NCI-H2107 treated with DMSO at 0.1 percent for 48 hours (cell line): ENCODE measurements at regions not wholly inside any gene's neighbourhood (a gene's known extent, or its start where the extent isn't known, plus 50 kb on each side); places are given as distances from the start of the nearest gene placed in this dataset.

ENCODE experiments used
- DNase-seq: peaks from one replicate; lab custom pipeline; 2025; ENCODE audit not compliant: unreplicated experiment; lab: John Stamatoyannopoulos, UW

DNA sequence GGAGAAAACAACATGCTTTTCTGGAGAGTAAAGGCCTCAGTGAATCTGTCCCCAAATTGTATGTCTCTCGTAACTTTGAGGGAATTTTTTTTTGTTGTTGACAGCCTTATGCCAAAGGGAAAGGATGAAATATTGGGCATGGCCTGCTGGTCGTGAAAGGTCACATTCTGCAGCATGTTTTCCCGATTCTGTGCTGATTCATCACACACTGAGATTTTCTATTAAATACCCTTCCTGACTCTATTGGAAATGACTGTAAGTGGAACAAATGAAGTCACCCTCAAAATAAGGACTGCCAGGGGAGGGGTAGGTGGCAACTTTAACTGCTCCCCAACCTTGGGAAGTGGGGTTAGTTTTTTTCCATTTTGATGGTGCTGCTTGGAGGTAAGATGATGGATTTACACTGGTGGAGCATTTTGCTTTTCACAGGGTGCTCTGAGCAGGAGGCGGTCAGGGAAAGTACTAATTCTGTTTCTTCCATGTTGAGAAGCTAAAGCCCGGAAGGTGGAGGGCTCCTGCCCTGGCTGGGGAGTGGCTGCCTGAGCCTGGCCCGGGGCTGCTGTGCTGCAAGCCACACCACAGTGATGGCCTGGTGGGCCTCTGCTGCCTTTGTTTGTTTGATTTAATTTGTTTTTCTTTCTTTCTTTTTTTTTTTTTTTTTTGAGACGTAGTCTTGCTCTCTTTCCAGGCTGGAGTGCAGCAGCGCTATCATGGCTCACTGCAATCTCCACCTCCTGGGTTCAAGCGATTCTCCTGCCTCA lies 116.8 kb upstream of the SPATA13 start:
- no peak for DNase-seq

DNA sequence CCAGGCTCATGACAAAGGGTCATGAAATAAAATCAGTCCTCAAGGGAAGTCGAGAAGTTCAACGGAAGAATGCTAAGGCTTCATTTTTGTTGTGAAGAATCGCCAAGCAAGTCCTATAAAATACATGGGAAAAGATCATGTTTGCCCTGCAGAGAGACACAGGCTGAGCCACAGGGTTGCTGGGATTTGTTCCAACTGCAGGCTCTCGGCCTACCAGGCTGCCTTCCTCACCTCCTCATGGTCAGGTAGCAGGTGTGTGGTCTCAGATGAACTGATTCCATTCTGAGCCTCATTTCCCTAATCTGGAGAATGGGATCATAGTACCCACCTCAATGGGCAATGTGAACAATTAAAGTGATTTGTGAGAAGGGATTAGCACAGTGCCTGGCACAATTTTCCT lies 114.9 kb upstream of the SPATA13 start:
- DNase-seq = no peak

DNA sequence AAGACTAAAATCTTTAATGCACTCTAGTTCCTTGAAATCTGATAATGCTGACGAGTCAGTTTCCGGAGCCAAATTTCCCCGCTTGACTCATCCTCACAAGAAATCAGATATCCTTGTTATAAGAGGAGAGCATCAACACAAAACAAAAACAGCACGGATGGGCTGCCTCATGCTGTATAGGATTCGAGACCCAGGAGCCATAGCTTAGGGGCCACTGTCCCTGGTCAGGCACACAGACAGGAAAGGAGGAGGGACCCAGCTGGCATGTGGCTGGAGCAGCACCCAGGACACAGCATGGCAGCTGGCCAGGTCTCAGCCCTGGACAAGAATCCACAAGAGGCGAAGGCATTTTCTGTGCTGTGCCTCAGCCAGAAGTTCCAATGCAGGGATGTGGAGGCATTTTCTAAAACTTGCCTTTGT lies 110.2 kb upstream of the SPATA13 start:
- no peak for DNase-seq

DNA sequence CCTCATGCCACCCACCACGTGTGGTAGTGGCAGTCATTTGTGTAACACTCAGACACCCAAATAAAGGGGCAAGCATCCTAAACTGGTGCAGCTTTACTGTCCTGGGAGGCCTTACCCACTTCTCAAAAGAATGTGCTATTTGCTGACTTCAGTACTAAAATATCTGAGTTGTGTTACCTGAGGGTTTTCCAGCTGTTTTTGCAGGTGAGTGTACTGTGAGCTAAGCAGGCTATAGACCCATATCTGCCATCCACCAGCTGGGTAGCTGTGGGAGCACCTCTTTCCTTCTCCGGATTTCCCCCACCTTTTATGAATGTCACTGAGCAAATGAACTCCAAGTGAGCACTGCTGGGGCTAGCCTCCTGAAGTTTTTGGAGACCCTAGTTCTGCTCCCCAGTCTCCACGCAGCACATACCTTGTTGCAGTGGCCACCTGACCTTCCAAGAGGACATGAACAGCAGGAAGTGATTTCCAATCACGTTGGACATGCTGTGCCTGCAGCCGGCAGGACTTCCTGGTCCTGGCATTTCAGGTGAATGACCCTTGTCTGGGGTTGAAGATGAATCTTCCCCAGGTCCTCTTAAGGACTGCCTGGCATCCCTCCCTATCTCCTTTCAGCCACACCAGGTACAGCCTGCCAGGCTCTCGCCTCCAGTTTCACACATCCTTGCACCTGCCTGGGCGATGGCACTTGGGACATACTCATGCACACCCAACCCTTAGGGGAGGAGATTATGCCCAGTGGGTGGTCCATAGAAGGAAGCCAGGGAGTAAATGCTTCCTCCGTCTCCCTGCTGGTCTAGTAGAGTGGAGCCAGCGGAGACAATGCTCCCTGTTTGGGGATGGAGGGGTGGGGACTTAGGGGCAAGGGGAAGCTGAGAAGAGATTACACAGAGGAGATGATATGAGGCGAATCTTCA lies 109.5 kb upstream of the SPATA13 start:
- DNase-seq = peak; percentile 4

DNA sequence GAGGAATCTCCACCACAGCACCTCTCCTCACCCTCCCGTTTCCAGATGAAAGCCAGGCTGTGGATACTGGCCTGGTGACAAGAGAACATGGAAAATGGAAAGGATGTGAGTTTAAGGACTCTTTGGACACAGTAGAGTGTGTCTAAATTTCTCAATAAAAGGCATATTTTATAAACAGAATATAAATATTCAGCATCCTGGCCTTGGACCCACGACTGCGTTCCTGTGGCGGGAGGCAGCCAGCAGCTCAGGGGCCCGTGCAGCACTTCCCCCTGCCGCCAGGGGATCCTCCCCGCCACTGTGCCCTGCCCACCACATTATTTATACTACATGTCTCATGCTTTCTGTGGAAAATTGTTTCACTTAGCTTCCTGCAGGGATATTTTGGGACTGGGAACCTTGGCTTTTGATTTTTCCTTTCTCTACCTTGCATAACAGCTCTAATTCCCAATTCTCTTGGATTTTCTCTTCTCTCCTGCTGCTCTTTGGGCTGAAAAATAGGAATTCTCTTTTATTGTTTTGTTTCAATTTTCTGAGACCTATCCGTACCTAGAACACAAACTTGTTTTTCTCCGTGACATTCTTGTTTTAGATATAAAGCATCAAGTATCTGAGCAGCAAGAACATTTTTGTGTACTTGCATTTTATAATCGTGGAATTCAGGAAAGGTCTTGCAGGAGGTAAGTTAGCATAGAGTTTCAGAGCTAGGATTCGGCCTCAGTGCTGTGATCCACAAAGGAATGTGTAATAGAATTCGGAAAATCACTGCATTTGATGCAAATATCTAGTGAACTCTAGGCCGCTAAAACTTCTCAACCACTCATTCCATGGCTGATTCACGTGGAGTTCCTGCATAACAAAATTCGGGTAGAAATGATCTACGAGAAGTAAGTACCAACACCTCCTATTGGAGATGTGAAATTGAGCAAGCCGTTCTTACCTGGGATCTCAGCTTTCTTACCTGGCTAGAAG lies 107.7 kb upstream of the SPATA13 start:
- no peak for DNase-seq

DNA sequence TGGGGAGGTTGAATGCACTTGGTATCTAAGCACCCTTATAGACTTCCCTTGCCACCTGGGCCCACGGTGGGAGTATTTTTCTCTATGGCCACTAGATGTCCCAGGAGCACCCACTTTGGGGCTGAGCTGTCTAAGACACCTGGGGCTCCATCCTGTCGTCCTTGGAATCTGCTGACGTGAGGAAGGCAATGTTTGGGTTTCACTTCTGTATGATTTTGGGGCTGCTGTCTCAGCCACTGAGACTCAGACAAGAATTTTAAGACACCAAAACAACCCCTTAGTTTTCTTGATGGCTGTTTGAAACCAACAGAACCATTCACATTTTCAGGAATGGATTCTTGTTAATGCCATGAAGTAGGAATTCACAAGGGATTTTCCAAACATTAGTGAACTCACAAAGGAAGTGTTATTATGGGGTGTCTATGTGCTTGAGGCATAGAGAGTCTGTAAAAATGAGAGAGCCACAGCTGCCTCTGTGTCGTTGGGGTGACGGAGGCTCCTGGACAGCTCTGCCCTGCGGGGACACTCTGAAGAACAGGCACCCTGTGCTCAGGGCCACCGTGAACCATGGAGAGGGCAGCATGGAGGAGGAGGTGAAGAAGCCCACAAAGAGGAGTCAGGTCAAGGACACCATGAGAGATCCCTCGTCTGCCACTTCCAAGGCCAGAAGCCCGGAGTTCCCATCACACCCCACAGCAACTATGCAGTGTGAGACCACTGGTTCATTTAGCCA lies 106.8 kb upstream of the SPATA13 start:
- peak; percentile 33 for DNase-seq

DNA sequence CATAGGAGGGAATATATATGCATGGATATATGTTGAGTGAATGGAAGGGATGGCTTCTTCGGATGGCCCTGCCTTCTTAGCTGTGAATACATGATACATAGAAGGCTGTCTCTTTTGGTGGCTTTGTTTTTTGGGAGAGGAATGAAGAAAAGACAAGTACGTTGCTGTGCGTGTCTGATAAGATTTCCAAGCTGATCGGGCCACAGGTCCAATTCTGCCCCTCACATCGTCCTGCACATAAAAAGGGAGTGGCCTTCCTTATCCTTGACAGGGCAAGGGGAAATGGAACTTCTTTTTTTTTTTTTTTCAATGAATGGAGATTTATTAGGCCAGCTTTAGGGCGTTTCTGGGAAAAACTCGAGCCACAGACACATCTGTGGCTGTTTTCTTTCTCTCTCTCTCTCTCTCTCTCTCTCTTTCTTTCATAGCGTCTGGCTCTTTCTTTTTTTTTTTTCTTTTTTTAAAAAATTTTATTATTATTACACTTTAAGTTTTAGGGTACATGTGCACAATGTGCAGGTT lies 103.8 kb upstream of the SPATA13 start:
- no peak for DNase-seq

DNA sequence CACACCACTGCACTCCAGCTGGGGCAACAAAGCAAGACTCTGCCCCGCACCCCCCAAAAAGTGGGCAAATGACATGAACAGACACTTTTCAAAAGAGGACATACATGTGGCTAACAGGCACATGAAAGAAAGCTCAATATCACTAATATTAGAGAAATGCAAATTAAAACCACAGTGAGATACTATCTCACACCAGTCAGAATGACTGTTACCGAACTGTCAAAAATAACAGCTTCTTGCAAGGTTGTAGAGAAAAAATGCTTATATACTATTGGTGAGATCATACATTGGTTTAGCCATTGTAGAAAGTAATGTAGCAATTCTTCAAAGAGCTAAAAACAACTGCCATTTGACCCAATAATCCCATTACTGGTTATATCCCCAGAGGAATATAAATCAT lies 99.5 kb upstream of the SPATA13 start:
- DNase-seq = no peak

DNA sequence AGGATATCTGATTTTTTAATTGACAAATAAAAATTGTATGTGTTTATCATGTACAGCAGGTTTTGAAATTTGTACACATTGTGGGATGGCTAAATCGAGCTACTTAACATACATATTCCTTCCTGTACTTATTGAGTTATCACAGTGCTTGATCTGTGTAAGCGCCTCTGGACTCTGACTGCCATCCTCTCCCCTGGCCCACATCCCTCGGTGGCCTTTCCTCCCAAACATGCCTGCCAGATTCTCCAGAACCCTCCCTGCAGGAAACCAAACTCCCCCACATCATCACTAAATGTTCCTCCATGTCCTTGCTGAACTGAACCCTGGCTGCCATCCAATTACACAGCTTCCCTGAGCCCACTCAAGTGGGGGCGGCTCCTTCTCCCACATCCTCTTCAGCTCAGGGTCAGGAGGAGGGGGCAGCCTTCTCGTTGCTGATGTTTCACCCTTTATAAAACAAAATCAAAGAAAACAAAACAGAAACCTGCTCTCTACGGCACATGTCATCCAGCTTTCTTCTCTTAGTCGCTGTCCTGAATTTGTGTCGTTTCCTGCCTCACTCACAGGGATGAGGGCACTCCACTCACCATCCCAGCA lies 97.1 kb upstream of the SPATA13 start:
- DNase-seq = no peak

DNA sequence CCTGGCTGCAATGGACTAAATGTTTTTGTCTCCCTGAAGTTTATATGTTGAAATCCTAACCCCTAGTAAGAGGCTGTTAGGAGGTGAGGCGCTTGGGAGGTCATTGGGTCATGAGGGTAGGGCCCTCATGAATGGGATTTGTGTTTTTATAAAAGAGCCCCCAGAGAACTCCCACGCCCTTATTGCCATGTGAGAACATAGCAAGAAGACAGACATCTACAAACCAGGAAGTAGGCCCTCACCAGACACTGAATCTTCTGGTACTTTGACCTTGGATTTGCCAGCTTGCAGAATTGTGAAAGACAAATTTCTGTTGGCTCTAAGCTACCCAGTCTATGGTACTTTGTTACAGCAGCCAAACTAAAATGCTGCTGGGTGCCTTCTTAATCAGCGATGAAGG lies 96.1 kb upstream of the SPATA13 start:
- no peak for DNase-seq

DNA sequence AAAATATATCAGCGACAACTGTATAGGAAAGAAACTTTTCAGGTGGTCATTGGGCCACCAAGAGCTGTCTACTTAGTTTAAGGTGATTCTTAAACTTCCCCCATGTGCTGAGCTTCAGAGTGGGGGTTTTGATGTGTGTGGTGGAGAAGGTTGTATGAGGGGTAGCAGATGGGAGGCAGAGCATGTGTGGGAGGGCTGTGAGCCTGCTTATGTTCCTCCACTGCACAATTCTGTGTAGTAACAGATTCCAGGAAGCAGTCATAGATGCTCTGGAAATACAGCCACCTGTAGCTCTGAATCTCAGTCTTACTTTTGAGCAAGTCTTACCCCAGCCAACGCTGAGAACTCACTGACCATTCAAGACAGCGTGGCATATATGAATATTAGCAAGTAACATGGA lies 95.3 kb upstream of the SPATA13 start:
- DNase-seq = no peak

DNA sequence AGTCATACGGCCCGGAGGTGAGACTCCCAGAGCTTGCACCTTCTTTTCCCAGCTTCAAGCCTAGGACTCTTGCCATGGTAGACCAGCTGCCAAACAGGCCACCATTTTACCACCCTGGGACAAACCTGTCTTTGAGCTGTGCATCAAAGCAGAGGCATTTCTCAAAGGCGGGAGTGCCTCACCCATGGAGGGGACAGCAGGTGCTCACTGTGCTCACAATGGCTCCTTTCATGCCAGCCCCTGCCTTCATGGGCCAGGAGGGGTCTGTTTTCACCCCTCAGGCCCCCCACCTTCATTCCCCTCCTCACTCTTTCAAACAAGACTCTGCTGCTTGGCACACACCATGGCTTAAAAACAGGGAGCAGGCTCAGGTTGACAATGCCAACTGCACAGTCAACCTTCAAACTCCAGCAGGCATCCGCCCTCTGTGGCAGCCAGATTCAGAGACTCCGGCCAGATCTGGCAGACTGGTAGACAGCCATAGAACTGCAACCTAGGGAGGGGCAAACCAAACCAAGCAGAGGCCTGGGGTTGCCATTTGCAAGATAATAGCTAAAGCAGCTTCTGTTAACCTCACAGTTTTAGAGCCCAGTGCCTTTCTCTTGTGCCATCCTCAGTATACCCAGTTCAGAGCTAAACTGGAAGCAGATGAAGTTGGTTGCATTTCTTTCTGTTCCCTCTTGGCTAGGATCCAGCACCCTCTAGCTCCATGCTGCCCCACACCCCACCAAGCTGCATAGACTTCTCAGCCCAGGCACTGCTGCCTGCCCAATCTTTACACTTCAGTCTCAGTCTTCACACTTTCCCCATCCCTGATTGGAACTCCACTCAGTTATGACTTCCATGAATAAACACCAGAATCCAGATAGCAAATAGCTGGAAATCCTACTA lies 93.9 kb upstream of the SPATA13 start:
- DNase-seq = no peak

DNA sequence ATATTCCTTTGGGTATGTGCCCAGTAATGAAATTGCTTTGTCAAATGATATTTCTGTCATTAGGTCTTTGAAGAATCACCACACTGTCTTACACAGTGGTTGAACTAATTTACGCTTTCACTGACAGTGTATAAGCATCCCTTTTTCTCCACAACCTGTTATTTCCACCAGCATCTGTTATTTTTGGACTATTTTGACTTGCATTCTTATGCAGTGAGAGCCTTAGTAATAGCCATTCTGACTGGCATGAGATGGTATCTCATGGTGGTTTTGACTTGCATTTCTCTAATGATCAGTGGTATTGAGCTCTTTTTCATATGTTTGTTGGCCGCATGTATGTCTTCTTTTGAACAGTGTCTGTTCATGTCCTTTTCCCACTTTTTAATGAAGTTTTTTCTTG lies 92.0 kb upstream of the SPATA13 start:
- no peak for DNase-seq

DNA sequence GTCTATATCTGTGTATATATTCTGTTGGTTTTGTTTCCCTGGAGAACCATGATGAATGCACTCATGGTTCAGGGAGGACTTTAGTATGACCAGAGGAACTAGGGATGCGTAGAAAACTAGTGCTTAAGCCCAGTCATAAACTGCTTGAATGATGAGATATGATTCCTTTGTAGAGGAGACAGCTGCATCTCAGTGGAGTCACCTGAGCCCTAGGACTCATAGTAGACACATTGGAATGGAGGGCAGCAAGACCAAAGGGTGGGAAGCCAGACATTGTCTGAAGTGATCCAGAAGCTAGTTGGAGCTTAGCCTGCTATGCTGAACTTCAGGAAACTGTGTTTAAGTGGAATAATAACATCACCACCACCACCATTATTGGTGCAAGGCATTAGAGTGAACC lies 89.5 kb upstream of the SPATA13 start:
- no peak for DNase-seq

DNA sequence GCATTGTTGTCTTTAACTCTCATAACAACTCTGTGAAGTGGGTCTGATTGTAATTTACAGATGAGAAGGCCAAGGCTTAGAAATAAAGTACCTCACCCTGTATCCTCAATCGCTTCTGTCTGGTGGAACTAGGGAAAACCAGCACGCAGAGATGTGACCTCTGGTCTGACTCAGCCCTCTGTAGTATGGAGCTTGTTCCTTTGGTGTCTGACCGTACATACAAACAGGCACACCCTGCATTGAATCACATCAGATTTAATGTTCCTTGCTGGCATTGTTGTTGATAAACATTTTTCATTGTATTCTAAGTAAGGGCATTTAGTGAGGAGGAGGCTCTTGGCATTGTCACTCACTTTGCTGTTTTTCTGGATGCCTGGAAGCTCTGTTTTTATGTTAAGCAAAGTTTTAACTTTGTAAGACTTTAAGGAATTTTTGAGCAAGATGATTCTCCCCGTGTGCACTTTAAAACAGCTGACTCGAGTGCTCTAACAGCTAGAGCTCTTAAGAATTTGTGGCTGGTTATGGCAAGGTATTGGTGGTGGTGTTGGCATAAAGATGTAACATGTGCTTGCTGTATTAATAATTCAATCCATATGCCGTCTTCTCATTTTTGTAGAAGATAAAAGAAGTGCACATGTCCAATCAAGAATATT lies 89.0 kb upstream of the SPATA13 start:
- DNase-seq = no peak

DNA sequence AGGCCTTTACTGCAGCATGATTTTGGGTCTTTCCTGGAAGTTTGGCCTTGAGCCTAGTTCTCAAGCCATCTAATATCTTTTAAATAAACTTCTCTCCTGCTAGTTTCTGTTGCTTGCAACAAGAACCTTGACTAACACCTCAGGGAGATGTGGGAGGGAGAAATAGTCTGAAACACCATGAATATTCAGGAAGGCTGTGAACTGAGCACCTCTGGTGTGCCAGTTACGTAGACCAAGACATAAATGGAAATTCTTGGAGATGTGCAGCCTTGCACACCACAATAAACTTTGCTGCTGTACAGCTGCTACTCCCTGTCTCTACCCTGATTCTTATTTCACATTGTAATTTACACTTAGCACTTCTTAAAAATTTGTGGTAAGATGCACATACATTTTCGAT lies 86.9 kb upstream of the SPATA13 start:
- DNase-seq = no peak

DNA sequence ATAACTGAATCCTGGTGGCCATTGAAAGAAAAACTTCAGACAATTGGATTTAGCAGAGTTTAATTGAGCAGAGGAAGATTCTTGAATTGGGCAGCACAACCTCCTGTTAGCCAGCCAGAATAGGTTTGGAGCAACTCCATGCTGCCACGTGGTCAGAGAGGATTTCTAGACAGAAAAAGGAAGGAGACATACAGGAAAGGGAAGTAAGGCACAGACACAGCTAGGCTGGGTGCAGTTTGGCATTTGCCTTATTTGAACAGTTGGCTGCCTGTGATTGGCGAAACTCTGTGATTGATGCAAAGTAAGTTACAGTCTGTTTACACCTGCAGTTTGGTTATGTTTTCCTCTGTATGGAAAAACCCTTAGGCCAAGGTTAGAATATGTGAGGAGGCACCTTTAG lies 85.8 kb upstream of the SPATA13 start:
- no peak for DNase-seq
